H1 (cell line): ENCODE measurements at regions not wholly inside any gene's neighbourhood (a gene's known extent, or its start where the extent isn't known, plus 50 kb on each side); places are given as distances from the start of the nearest gene placed in this dataset.

Source experiments
- CTCF ChIA-PET: fragments of 300-600 bp; sonication (Branson Sonifier 250); formaldehyde crosslinking; loops from one replicate; lab custom pipeline; 2021; ENCODE audit not compliant: partially characterized antibody; lab: Charles Lee
- POLR2A ChIA-PET: fragments of 300-600 bp; sonication (Branson Sonifier 250); formaldehyde crosslinking; loops from one replicate; lab custom pipeline; 2021; ENCODE audit warnings: inconsistent platforms; ENCODE audit not compliant: partially characterized antibody; lab: Charles Lee
- DNase-seq, 2 experiments: peaks; one replicate each; pipeline versions ENCODE4 v3.0.0 to v3.0.0-alpha.2; 2010 to 2022; ENCODE audit warnings: low spot score in 2 of 2, low read depth in 1 of 2, mixed read lengths in 1 of 2
- FAIRE-seq: peaks from 2 replicates; lab custom pipeline; 2011; peaks lifted over from hg19 to GRCh38; lab: Jason Lieb, UNC
- H2AFZ ChIP-seq: 2 replicates; pipeline ENCODE4 v1.8.1; 2012; ENCODE audit warnings: low read length, inconsistent platforms
- H2AK5ac ChIP-seq: 2 replicates; pipeline ENCODE4 v1.6.1; 2013; ENCODE audit warnings: low read depth, low read length
- H2BK120ac ChIP-seq: replicated peaks from 2 replicates; pipeline ENCODE3; 2013; ENCODE audit warnings: low read depth, low read length, inconsistent platforms
- H2BK12ac ChIP-seq: 2 replicates; pipeline ENCODE4 v1.6.1; 2013; ENCODE audit warnings: low read depth, low read length
- H2BK15ac ChIP-seq: 2 replicates; pipeline ENCODE4 v1.6.1; 2013; ENCODE audit warnings: low read length
- H2BK20ac ChIP-seq: 2 replicates; pipeline ENCODE4 v1.6.1; 2013; ENCODE audit warnings: low read length
- H2BK5ac ChIP-seq: 2 replicates; pipeline ENCODE4 v1.6.1; 2013; ENCODE audit warnings: low read depth, low read length
- H3K14ac ChIP-seq: 2 replicates; pipeline ENCODE4 v1.6.1; 2013; ENCODE audit warnings: inconsistent platforms; ENCODE audit not compliant: insufficient read length
- H3K18ac ChIP-seq: 2 replicates; pipeline ENCODE4 v1.6.1; 2013; ENCODE audit warnings: low read length; ENCODE audit errors: extremely low read depth
- H3K23ac ChIP-seq: 2 replicates; pipeline ENCODE4 v1.6.1; 2013; ENCODE audit warnings: inconsistent platforms; ENCODE audit not compliant: insufficient read length
- H3K23me2 ChIP-seq: 2 replicates; pipeline ENCODE4 v1.6.1; 2013; ENCODE audit warnings: low read depth, low read length
- H3K27ac ChIP-seq: 2 replicates; pipeline ENCODE4 v1.6.1; 2011; ENCODE audit warnings: low read depth, low read length, inconsistent platforms
- H3K27me3 ChIP-seq, 4 experiments: replicated peaks in 1 of 4; 1 replicate in 1 of 4; 2 replicates in 3 of 4; pipeline versions ENCODE4 v1.6.1 to v1.8.1; 2011 to 2013; ENCODE audit warnings: low read length in 3 of 4, mild to moderate bottlenecking in 3 of 4, inconsistent platforms in 2 of 4, mixed read lengths in 2 of 4, moderate library complexity in 1 of 4; ENCODE audit not compliant: control insufficient read depth in 3 of 4, insufficient read depth in 3 of 4; ENCODE audit errors: extremely low read depth in 1 of 4
- H3K36me3 ChIP-seq, 4 experiments: 2 replicates each; pipeline versions ENCODE4 v1.6.1 to v1.8.1; 2011 to 2013; ENCODE audit warnings: mild to moderate bottlenecking in 4 of 4, low read length in 3 of 4, moderate library complexity in 2 of 4, control low read depth in 1 of 4, inconsistent platforms in 1 of 4; ENCODE audit not compliant: insufficient read depth in 4 of 4, control insufficient read depth in 2 of 4
- H3K4ac ChIP-seq: replicated peaks from 2 replicates; pipeline ENCODE3; 2013; ENCODE audit warnings: low read length, low read depth, mixed read lengths, inconsistent platforms; ENCODE audit not compliant: insufficient read length
- H3K4me1 ChIP-seq, 4 experiments: replicated peaks in 1 of 4; 1 replicate in 1 of 4; 2 replicates in 3 of 4; pipeline versions ENCODE4 v1.6.1 to v1.8.1; 2011 to 2013; ENCODE audit warnings: low read length in 3 of 4, inconsistent platforms in 2 of 4, mixed read lengths in 1 of 4; ENCODE audit not compliant: insufficient read depth in 4 of 4, control insufficient read depth in 3 of 4
- H3K4me2 ChIP-seq, 2 experiments: 2 replicates each; pipeline versions ENCODE4 v1.6.1 to v1.8.1; 2011 to 2013; ENCODE audit warnings: low read depth in 2 of 2, low read length in 2 of 2, control low read depth in 1 of 2, inconsistent platforms in 1 of 2, mild to moderate bottlenecking in 1 of 2; ENCODE audit not compliant: insufficient read depth in 1 of 2
- H3K4me3 ChIP-seq, 4 experiments: fragments of 200-600, 300-600 bp in 1 of 4; sonication (generic), shearing (Covaris generic), sonication (Bioruptor Twin) in 1 of 4; 2 replicates each; pipeline versions ENCODE4 v1.5.1 to v1.8.1; 2011 to 2016; ENCODE audit warnings: low read length in 4 of 4, low read depth in 3 of 4, control low read depth in 2 of 4, inconsistent platforms in 2 of 4, mild to moderate bottlenecking in 2 of 4, mixed read lengths in 1 of 4, moderate library complexity in 1 of 4; ENCODE audit not compliant: insufficient read depth in 2 of 4; ENCODE audit errors: extremely low read depth in 1 of 4
- H3K56ac ChIP-seq: replicated peaks from 2 replicates; pipeline ENCODE3; 2013; ENCODE audit warnings: low read depth, mild to moderate bottlenecking, mixed read lengths, low read length, inconsistent platforms; ENCODE audit not compliant: insufficient read length
- H3K79me1 ChIP-seq: 2 replicates; pipeline ENCODE4 v1.6.1; 2013; ENCODE audit warnings: low read depth, low read length, control low read depth
- H3K79me2 ChIP-seq, 2 experiments: 2 replicates each; pipeline versions ENCODE4 v1.6.1 to v1.8.1; 2012 to 2013; ENCODE audit warnings: low read length in 2 of 2, mild to moderate bottlenecking in 2 of 2, inconsistent platforms in 1 of 2; ENCODE audit not compliant: insufficient read depth in 2 of 2, control insufficient read depth in 1 of 2
- H3K9ac ChIP-seq, 4 experiments: replicated peaks in 1 of 4; 1 replicate in 1 of 4; 2 replicates in 3 of 4; pipeline versions ENCODE4 v1.6.1 to v1.8.1; 2011 to 2013; ENCODE audit warnings: low read depth in 3 of 4, low read length in 3 of 4, control low read depth in 2 of 4, mild to moderate bottlenecking in 2 of 4, moderate library complexity in 2 of 4, inconsistent platforms in 1 of 4; ENCODE audit errors: extremely low read depth in 1 of 4
- H3K9me3 ChIP-seq, 2 experiments: 2 replicates each; pipeline versions ENCODE4 v1.6.1 to v1.8.1; 2012 to 2013; ENCODE audit warnings: mild to moderate bottlenecking in 2 of 2, moderate library complexity in 2 of 2, control low read depth in 1 of 2, inconsistent platforms in 1 of 2, low read depth in 1 of 2, low read length in 1 of 2, mixed read lengths in 1 of 2; ENCODE audit not compliant: insufficient read depth in 2 of 2
- H4K20me1 ChIP-seq, 2 experiments: replicated peaks in 1 of 2; 2 replicates each; pipeline versions ENCODE3 to v1.8.1; 2011 to 2013; ENCODE audit warnings: inconsistent platforms in 2 of 2, low read length in 2 of 2, mild to moderate bottlenecking in 1 of 2; ENCODE audit not compliant: insufficient read depth in 2 of 2, control insufficient read depth in 1 of 2
- H4K5ac ChIP-seq: 2 replicates; pipeline ENCODE4 v1.6.1; 2013; ENCODE audit warnings: low read length, low read depth, mixed read lengths, inconsistent platforms; ENCODE audit not compliant: insufficient read length
- H4K8ac ChIP-seq: 2 replicates; pipeline ENCODE4 v1.8.0; 2013; ENCODE audit warnings: mild to moderate bottlenecking, moderate library complexity, low read length, inconsistent platforms; ENCODE audit not compliant: insufficient read depth; ENCODE audit errors: extremely low read depth
- H4K91ac ChIP-seq: replicated peaks from 2 replicates; pipeline ENCODE3; 2013; ENCODE audit warnings: low read length, mixed read lengths, inconsistent platforms; ENCODE audit not compliant: insufficient read length
- CEBPB ChIP-seq: IDR thresholded peaks from 2 replicates; pipeline ENCODE4 v1.6.1; 2012; ENCODE audit warnings: low read depth, low read length
- HDAC2 ChIP-seq, 2 experiments: fragments of 300-600 bp in 1 of 2; sonication (generic) in 1 of 2; IDR thresholded peaks; 2 replicates each; pipeline ENCODE4 v1.6.1; 2011 to 2012; ENCODE audit warnings: low read depth in 2 of 2, low read length in 2 of 2, mild to moderate bottlenecking in 2 of 2, moderate library complexity in 2 of 2, borderline replicate concordance in 1 of 2, inconsistent platforms in 1 of 2
- SP4 ChIP-seq: IDR thresholded peaks from 2 replicates; pipeline ENCODE4 v1.6.1; 2012; ENCODE audit warnings: low read length, inconsistent platforms
- YY1 ChIP-seq: IDR thresholded peaks from 2 replicates; pipeline ENCODE4 v1.6.1; 2011; ENCODE audit warnings: low read depth, mild to moderate bottlenecking, low read length
- WGBS, 2 experiments: shearing (Covaris generic) in 1 of 2; methylation state at CpG; one replicate each; pipeline versions ENCODE4 v1.1.6 to v1.1.7; 2013 to 2015; ENCODE audit warnings: low lambda C conversion rate in 2 of 2, mixed read lengths in 2 of 2, inconsistent platforms in 1 of 2, low coverage in 1 of 2, missing lambda C conversion rate in 1 of 2; ENCODE audit not compliant: insufficient replicate concordance in 2 of 2, insufficient coverage in 1 of 2, insufficient read length in 1 of 2; ENCODE audit errors: extremely low coverage in 1 of 2, missing lambda C conversion rate in 1 of 2; 5-methylcytosine and 5-hydroxymethylcytosine counted together

- H3K79me1 ChIP-seq, result no peaks in the 10 kb centered on the region
- no peak overlapping the region for H2AFZ ChIP-seq
- H3K79me2 ChIP-seq, result no peaks in the 10 kb centered on the region
- H3K4ac ChIP-seq, result no peak overlapping the region
- H4K20me1 ChIP-seq, result no peaks in the 10 kb centered on the region
- no peak overlapping the region for H2BK120ac ChIP-seq
- H2BK5ac ChIP-seq, result no peak overlapping the region
- no peak overlapping the region for H3K4me2 ChIP-seq
- H3K27me3 ChIP-seq, result no peaks in the 10 kb centered on the region
- no peak overlapping the region for H3K23ac ChIP-seq
- WGBS, 2 experiments, result 96% methylated on average over 25 of the region's 25 CpGs; no CpG with 5 or more reads in 1 of the 2 experiments
- no peak overlapping the region for H3K9ac ChIP-seq
- H3K27ac ChIP-seq, result no peak overlapping the region
- H4K5ac ChIP-seq, result no peak overlapping the region
- FAIRE-seq (no peak), DNase-seq (no peak)
- H3K4me3 ChIP-seq, result no peak overlapping the region
- no peak for TF ChIP-seq HDAC2 (IDR thresholded peaks at IDR 0.05; ENCODE audit: borderline replicate concordance in 1 of 2, low read depth in 2 of 2, low read length in 2 of 2)
- TF ChIP-seq YY1, result no peak
- no peak for TF ChIP-seq SP4
- no peak for TF ChIP-seq CEBPB
- H2AK5ac ChIP-seq, result no peak overlapping the region
- ChIA-PET CTCF (no interaction called here), POLR2A (no interaction called here)
- H2BK15ac ChIP-seq, result no peak overlapping the region
- H4K91ac ChIP-seq, result no peak overlapping the region
- no peak overlapping the region for H3K14ac ChIP-seq
- H2BK12ac ChIP-seq, result no peak overlapping the region
- H4K8ac ChIP-seq, result no peak overlapping the region
- H3K9me3 ChIP-seq, result no peaks in the 10 kb centered on the region
- H3K18ac ChIP-seq, result no peak overlapping the region
- no peak overlapping the region for H2BK20ac ChIP-seq
- H3K56ac ChIP-seq, result no peak overlapping the region
- H3K23me2 ChIP-seq, result no peaks in the 10 kb centered on the region
- H3K4me1 ChIP-seq, result no peaks in the 10 kb centered on the region; a peak in 1 of 7 replicates
- no peaks in the 10 kb centered on the region for H3K36me3 ChIP-seq
These were observed 311.1 kb upstream of the SHH start for GRCh38 chr7:156123362-156123761.
